Astrocyte of the cerebellum (primary cell): ENCODE measurements at regions not wholly inside any gene's neighbourhood (a gene's known extent, or its start where the extent isn't known, plus 50 kb on each side); places are given as distances from the start of the nearest gene placed in this dataset.

Source experiments
- DNase-seq: peaks from one replicate; pipeline ENCODE4 v3.0.0-alpha.2; 2011; ENCODE audit warnings: low read depth
- H3K4me3 ChIP-seq: 2 replicates; pipeline ENCODE4 v1.5.1; 2011; ENCODE audit warnings: mild to moderate bottlenecking, low read depth, low read length, moderate library complexity
- in situ Hi-C: cut with HindIII; loops from 2 replicates; pipeline ENCODE4 v1.10.0; 2017; ENCODE audit warnings: low sequenced_read_pairs
- TF ChIP-seq, protein P1 (sequence below): IDR thresholded peaks from 2 replicates; pipeline ENCODE4 v1.5.1; 2012; ENCODE audit warnings: low read length, low read depth, moderate library complexity, mild to moderate bottlenecking; ENCODE audit errors: missing control alignments

DNA sequence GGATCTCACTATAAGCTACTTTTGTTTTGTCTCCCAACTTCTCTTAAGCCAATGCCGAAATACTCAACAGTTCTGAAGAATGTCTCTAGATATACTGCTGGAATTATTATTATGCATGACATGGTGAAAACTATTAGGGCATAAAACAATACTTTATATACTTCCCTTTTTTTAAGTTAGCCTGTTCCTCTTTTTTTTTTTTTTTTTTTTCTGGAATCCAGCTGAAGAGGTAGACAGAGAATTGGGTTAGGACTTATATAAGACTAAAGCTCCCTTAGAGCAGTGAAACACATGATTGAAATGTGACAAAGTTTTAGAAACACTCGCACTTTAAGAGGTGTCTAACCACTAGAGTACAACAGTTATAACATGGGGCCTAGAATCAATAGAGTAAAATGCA, 850.9 kb upstream of the PCDH9 start:
- TF ChIP-seq, protein P1, sequence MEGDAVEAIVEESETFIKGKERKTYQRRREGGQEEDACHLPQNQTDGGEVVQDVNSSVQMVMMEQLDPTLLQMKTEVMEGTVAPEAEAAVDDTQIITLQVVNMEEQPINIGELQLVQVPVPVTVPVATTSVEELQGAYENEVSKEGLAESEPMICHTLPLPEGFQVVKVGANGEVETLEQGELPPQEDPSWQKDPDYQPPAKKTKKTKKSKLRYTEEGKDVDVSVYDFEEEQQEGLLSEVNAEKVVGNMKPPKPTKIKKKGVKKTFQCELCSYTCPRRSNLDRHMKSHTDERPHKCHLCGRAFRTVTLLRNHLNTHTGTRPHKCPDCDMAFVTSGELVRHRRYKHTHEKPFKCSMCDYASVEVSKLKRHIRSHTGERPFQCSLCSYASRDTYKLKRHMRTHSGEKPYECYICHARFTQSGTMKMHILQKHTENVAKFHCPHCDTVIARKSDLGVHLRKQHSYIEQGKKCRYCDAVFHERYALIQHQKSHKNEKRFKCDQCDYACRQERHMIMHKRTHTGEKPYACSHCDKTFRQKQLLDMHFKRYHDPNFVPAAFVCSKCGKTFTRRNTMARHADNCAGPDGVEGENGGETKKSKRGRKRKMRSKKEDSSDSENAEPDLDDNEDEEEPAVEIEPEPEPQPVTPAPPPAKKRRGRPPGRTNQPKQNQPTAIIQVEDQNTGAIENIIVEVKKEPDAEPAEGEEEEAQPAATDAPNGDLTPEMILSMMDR: no peak
- H3K4me3 ChIP-seq: no peak overlapping the region
- in situ Hi-C loops: no loop called here
- no peak for DNase-seq

DNA sequence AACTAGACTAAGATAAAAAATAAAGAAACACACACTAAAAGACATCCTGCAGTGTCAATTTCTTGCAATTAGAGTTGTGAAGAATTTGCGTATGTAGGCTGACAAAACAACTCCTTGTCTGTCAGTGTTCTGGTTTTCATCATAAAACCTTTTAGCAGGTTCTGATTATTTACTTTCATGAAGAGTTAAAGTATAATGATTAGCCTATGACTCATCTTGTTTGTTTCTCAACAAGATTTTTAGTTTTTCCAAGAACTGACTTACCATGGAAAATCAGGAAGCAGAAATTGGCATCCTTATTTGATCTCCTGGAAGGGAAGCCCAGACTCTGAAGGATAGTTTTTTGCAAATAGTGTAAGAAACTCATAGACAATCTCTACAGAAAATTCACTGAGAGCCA, 848.7 kb upstream of the PCDH9 start:
- in situ Hi-C loops: no loop called here
- TF ChIP-seq, protein P1: no peak
- DNase-seq: no peak
- H3K4me3 ChIP-seq: no peak overlapping the region

DNA sequence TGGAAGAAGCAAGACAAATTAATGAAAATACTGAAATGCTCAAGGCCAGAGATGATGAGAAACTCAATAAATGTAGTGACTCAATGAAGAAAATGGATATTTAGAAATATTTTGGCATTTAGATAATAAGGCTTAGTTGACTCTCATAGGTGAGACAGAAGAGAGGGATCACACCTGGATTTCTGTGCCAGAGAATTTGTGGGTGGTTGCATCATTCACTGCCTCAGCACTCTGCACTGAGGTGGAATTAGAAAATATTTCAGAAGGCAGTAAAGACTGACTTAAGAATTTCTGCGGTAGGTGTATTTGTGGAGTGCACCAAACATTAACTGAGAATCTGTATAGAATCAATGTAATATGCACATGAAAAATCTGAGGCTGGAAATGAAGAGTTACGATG, 848.3 kb upstream of the PCDH9 start:
- H3K4me3 ChIP-seq: no peak overlapping the region
- in situ Hi-C loops: no loop called here
- DNase-seq: no peak
- TF ChIP-seq, protein P1: no peak

DNA sequence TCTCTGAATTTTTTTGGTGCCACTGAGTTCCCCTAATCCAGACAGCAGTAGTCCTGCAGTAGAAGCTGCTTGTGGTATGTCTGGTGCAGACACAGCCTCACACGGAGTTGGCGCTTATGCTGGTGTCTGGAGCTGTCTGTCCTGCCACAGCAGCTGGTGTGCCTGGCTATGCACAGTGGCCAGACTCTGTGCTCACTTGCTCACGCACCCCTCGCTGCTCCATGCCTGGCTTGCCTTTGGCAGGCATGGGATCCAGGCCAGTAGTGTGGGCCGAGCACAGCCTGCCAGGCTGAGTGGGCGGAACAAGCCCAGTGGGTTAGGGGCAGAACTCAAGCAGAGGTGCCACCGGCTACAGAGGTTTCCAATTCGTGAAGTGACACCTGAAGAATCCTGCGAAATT, 845.9 kb upstream of the PCDH9 start:
- TF ChIP-seq, protein P1: no peak
- in situ Hi-C loops: no loop called here
- no peak for DNase-seq
- H3K4me3 ChIP-seq: no peak overlapping the region

DNA sequence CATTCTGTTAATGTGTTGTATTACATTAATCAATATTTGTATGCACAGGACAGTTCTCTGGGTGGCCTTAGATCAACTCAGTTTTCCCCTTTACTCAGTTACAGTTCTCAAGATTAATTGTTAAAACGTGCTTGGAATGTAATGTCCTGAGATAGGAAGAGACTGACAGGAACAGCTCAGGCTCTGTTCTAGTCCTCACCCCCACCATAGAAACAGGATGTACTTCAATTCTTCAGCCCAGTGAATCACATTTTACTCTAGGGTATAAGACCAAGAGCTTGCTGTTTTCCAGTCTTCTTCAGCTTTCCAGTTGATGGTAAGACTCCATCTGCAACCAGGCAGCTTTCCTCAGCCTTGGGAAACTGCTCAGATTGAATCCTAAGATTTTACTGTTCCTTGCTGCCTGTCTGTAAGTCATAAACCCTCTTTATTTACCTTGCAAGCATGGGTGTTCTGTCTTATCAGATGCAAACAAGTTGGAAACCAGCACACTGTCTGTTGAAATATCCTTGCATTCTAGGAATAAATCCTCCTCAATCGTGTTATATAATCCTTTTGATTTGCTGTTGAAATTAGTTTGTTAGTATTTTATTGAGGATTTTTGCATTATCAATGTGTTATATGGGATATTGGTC, 836.9 kb upstream of the PCDH9 start:
- in situ Hi-C loops: no loop called here
- H3K4me3 ChIP-seq: no peak overlapping the region
- TF ChIP-seq, protein P1: no peak
- no peak for DNase-seq

DNA sequence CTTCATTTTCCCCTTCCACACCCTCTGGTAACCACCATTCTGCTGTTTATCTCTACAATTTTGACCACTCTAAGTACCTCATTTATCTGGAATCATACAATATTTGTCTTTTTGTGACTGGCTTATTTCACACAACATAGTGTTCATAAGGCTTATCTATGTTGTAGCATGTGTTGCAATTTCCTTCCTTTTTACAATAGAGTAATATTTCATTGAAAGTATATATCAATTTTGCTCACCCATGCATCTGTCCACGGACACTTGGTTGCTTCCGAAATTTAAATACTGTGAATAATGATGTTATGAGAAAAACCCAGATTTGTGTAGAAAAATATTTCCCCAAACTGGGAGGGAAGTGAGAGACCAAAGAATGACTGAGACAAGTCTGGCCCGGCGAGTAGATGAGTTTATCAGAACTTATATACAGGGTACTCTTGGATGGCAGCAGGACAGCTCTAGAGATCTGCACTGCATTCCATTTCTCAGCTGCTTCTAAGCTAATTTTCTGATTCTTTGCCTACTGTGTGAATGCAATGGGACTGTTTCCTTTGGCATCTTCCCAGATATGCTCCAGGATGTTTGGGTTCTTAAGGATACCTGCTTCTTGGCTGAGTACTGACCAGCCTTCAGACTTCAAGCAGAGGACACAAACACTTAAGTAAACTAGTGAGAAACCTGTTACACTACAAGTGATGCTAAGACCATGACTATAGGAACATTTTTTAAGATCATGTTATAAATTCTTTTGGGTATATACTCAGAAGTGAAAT, 834.0 kb upstream of the PCDH9 start:
- in situ Hi-C loops: no loop called here
- TF ChIP-seq, protein P1: no peak
- no peak overlapping the region for H3K4me3 ChIP-seq
- DNase-seq: no peak
